OCI-LY1 (cell line): ENCODE measurements at regions not wholly inside any gene's neighbourhood (a gene's known extent, or its start where the extent isn't known, plus 50 kb on each side); places are given as distances from the start of the nearest gene placed in this dataset.

Experiments used
- CTCF ChIP-seq: fragments of 200-600 bp; sonication (generic), shearing (Covaris generic); IDR thresholded peaks from 2 replicates; pipeline ENCODE4 v1.5.1; 2017; ENCODE audit warnings: mild to moderate bottlenecking, antibody characterized with exemption, low read length, moderate library complexity, mixed read lengths
- EZH2 ChIP-seq: fragments of 200-600 bp; sonication (generic), shearing (Covaris generic); IDR thresholded peaks from 2 replicates; pipeline ENCODE4 v1.8.0; 2017; ENCODE audit warnings: borderline replicate concordance, mixed run types, mild to moderate bottlenecking, antibody characterized with exemption, low read length, moderate library complexity, mixed read lengths

GRCh38 chr18:24862201-24862816 lies 401.9 kb downstream of the HRH4 start:
- TF ChIP-seq CTCF: no peak
- no peak for TF ChIP-seq EZH2
